BLaER1 treated with 17β-estradiol and CSF1 and Interleukin-3, amounts not matched to agents 10 nM and 100 nM (cell line): ENCODE measurements at regions not wholly inside any gene's neighbourhood (a gene's known extent, or its start where the extent isn't known, plus 50 kb on each side); places are given as distances from the start of the nearest gene placed in this dataset.
"Not testable (repeated sequence)": the region's sequence is repeated elsewhere in the genome, so short reads cannot be mapped to it uniquely, and the experiment has no call there.

Experiments
- H3K27ac ChIP-seq, 11 experiments: shearing (Covaris generic); formaldehyde crosslinking; 2 replicates each; pipeline ENCODE4 v1.8.1; 2022
- H3K27me3 ChIP-seq, 11 experiments: shearing (Covaris generic); formaldehyde crosslinking; 2 replicates each; pipeline ENCODE4 v1.8.1; 2022
- H3K36me3 ChIP-seq, 11 experiments: shearing (Covaris generic); formaldehyde crosslinking; 2 replicates each; pipeline ENCODE4 v1.8.1; 2022
- H3K4me1 ChIP-seq, 10 experiments: shearing (Covaris generic); formaldehyde crosslinking; 2 replicates each; pipeline ENCODE4 v1.8.1; 2022
- H3K4me2 ChIP-seq, 11 experiments: shearing (Covaris generic); formaldehyde crosslinking; 2 replicates each; pipeline ENCODE4 v1.8.1; 2022
- H3K4me3 ChIP-seq, 10 experiments: shearing (Covaris generic); formaldehyde crosslinking; 2 replicates each; pipeline ENCODE4 v1.8.1; 2022
- H3K9ac ChIP-seq, 11 experiments: shearing (Covaris generic); formaldehyde crosslinking; 2 replicates each; pipeline ENCODE4 v1.8.1; 2022
- H3K9me3 ChIP-seq, 11 experiments: shearing (Covaris generic); formaldehyde crosslinking; replicated peaks in 1 of 11; 2 replicates each; pipeline ENCODE4 v1.8.1; 2022
- H4K20me1 ChIP-seq, 11 experiments: shearing (Covaris generic); formaldehyde crosslinking; 2 replicates each; pipeline ENCODE4 v1.8.1; 2022
- Cebpa-rat ChIP-seq, 11 experiments: shearing (Covaris generic); IDR thresholded peaks; 2 replicates each; pipeline ENCODE4 v1.8.1; 2022

DNA sequence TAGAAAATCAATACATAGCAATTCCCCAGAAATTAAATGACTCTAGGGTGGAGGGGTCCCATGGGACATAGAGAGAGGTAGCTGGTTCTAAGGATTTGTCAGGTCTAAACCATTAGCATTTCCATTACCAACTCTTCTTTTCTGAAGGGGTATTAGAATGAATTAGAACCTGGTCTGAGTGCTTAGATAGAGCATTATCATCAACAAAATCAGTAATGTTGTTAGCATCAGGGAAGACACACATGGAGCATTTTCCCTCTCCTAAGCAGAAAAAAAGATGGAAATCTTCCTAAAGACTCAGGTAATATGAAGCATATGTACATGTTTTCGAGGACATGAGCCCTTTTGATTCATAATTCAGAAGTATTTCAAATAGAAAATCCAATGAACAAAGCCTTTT, 984.4 kb upstream of the NCAM2 start:
- no peaks in the 10 kb centered on the region for H3K27me3 ChIP-seq
- H3K4me2 ChIP-seq: no peak overlapping the region
- no peak overlapping the region for H3K27ac ChIP-seq
- no peaks in the 10 kb centered on the region for H3K36me3 ChIP-seq
- no peak overlapping the region for H3K9ac ChIP-seq
- no peak for TF ChIP-seq Cebpa-rat (IDR thresholded peaks at IDR 0.05)
- no peaks in the 10 kb centered on the region for H4K20me1 ChIP-seq
- H3K4me1 ChIP-seq: peaks cover 0 to 5% (median 0%) of the 10 kb centered on the region in 10 experiments; a peak in 3 of 20 replicates
- H3K9me3 ChIP-seq: no peaks in the 10 kb centered on the region
- H3K4me3 ChIP-seq: no peak overlapping the region

DNA sequence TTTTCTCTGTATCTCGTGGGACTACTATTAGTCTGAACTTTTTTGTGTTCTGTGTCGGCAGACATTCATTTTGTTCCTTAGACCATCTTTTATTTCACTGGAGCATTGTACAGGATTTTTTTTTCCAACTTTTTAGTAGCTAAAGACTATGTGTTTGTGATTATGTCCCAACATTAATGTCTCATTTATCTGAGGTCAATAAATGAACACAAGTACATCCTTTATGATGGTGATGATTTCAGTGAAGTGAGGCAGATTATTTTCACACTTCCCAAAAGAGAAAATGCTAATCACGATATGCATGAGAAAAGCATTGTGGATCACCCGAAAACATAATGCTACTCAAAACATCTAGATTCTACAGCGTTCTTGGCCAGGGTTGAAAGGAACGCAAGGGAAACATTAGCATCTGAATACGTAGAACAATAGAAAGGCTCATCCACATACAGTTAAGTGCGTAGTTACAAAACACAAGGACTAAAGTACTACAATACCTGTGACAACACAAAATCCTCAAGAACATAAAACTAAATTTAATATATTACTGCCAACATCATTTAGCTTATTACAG, 981.7 kb upstream of the NCAM2 start:
- H4K20me1 ChIP-seq: no peaks in the 10 kb centered on the region
- H3K4me2 ChIP-seq: no peak overlapping the region
- no peak overlapping the region for H3K27ac ChIP-seq
- no peaks in the 10 kb centered on the region for H3K9me3 ChIP-seq
- no peaks in the 10 kb centered on the region for H3K27me3 ChIP-seq
- no peak overlapping the region for H3K9ac ChIP-seq
- H3K36me3 ChIP-seq: no peaks in the 10 kb centered on the region
- no peak overlapping the region for H3K4me3 ChIP-seq
- no peak for TF ChIP-seq Cebpa-rat (IDR thresholded peaks at IDR 0.05)
- peaks cover 0 to 5% (median 0%) of the 10 kb centered on the region in 10 experiments; a peak in 3 of 20 replicates for H3K4me1 ChIP-seq

DNA sequence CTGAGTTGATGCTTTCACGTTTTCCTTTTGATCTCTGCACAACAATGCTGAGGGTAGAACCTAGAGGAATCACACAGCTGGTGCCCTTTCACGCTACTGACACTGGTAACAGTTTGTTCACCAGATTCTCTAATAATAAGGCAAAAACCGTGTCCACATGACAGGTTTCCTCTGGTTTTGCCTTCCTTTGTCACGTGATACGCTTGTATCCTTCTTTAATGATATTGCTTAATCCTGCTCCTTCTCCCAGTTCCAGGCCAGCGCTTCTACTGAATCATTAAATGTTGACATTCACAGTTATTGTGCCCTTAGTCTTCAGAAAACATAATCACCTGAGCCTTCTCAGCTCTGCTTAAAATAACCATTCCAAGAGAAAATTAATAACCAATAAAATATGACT, 978.2 kb upstream of the NCAM2 start:
- Histone ChIP-seq H4K20me1 (no peaks in the 10 kb centered on the region), H3K27me3 (no peaks in the 10 kb centered on the region), H3K27ac (no peak overlapping the region), H3K36me3 (no peaks in the 10 kb centered on the region), H3K4me1 (peaks cover 0 to 3% (median 0%) of the 10 kb centered on the region in 10 experiments; a peak in 3 of 20 replicates), H3K9ac (no peak overlapping the region), H3K4me3 (no peak overlapping the region), H3K4me2 (no peak overlapping the region), H3K9me3 (no peaks in the 10 kb centered on the region)
- no peak for TF ChIP-seq Cebpa-rat (IDR thresholded peaks at IDR 0.05)

GRCh38 chr21:20023193-20023592, 975.0 kb upstream of the NCAM2 start:
- H3K27ac ChIP-seq: no peak overlapping the region
- H3K27me3 ChIP-seq: no peaks in the 10 kb centered on the region
- no peaks in the 10 kb centered on the region for H3K4me1 ChIP-seq
- H3K9me3 ChIP-seq: no peaks in the 10 kb centered on the region
- H3K36me3 ChIP-seq: no peaks in the 10 kb centered on the region
- no peak for TF ChIP-seq Cebpa-rat (IDR thresholded peaks at IDR 0.05)
- H4K20me1 ChIP-seq: no peaks in the 10 kb centered on the region
- H3K9ac ChIP-seq: no peak overlapping the region
- H3K4me3 ChIP-seq: no peak overlapping the region
- H3K4me2 ChIP-seq: no peak overlapping the region

GRCh38 chr21:20024741-20025140, 973.5 kb upstream of the NCAM2 start:
- Histone ChIP-seq H3K9me3 (no peaks in the 10 kb centered on the region), H3K9ac (no peak overlapping the region), H3K4me1 (no peaks in the 10 kb centered on the region), H3K27me3 (no peaks in the 10 kb centered on the region), H3K4me3 (no peak overlapping the region), H4K20me1 (no peaks in the 10 kb centered on the region), H3K4me2 (no peak overlapping the region), H3K27ac (no peak overlapping the region), H3K36me3 (no peaks in the 10 kb centered on the region)
- no peak for TF ChIP-seq Cebpa-rat (IDR thresholded peaks at IDR 0.05)

DNA sequence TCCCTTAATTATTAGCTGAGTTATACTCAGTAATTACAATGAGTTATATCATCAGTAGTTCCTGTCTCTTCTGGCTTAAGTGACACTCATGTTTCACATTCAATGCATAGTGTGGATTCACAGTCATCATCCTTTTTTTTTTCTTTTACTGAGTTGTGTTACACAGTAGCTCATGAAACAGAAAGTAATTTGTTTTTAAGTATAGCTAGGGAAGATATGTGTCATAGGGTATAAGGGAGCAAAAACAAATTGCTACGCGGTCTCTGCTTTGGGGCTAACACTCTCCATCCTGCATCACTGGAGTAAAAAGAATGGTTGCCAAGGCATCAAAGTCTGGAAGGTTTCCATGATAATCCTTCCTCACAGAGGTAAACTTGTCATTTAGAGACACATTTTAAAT, 971.7 kb upstream of the NCAM2 start:
- no peak for TF ChIP-seq Cebpa-rat (IDR thresholded peaks at IDR 0.05)
- Histone ChIP-seq H3K4me2 (no peak overlapping the region), H3K27me3 (no peaks in the 10 kb centered on the region), H3K4me1 (no peaks in the 10 kb centered on the region), H4K20me1 (no peaks in the 10 kb centered on the region), H3K9ac (no peak overlapping the region), H3K9me3 (no peaks in the 10 kb centered on the region), H3K36me3 (no peaks in the 10 kb centered on the region), H3K27ac (no peak overlapping the region), H3K4me3 (no peak overlapping the region)

- Histone ChIP-seq H3K27ac (no peak overlapping the region), H3K4me3 (no peak overlapping the region), H3K27me3 (no peaks in the 10 kb centered on the region), H3K4me1 (no peaks in the 10 kb centered on the region), H3K36me3 (no peaks in the 10 kb centered on the region), H3K4me2 (no peak overlapping the region), H4K20me1 (no peaks in the 10 kb centered on the region), H3K9me3 (no peaks in the 10 kb centered on the region), H3K9ac (no peak overlapping the region)
- no peak for TF ChIP-seq Cebpa-rat (IDR thresholded peaks at IDR 0.05)
Measured at GRCh38 chr21:20030390-20030789, 967.8 kb upstream of the NCAM2 start.

DNA sequence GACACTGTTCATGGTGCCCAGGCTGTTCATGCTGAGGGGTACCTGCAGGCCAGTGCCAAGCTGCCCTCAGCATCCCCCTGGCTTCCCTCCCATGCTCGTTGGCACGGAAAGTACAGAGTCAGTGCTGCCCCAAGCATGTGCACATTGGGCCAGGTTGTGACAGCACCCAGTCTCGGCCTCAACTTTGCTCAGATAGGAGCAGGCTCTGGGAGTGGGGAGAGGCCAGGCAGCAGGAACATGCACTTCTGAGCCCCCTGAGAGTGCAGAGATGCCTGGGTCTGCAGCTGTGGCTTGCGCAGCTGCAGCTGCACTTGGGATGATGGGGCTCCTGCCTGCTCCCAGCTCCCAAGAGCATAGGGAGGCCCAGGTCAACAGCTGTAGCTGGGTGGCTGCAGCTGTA, 966.4 kb upstream of the NCAM2 start:
- peaks cover 0 to 7% (median 5%) of the 10 kb centered on the region in 11 experiments; a peak in 9 of 22 replicates for H3K9me3 ChIP-seq
- no peak overlapping the region for H3K4me2 ChIP-seq
- no peaks in the 10 kb centered on the region for H3K4me1 ChIP-seq
- no peak overlapping the region for H3K9ac ChIP-seq
- H3K27me3 ChIP-seq: no peaks in the 10 kb centered on the region
- H4K20me1 ChIP-seq: no peaks in the 10 kb centered on the region
- H3K36me3 ChIP-seq: no peaks in the 10 kb centered on the region
- H3K27ac ChIP-seq: no peak overlapping the region
- H3K4me3 ChIP-seq: no peak overlapping the region
- TF ChIP-seq Cebpa-rat (IDR thresholded peaks at IDR 0.05): no peak

GRCh38 chr21:20040768-20041167, 957.4 kb upstream of the NCAM2 start:
- H3K9ac ChIP-seq: no peak overlapping the region
- no peak overlapping the region for H3K4me2 ChIP-seq

DNA sequence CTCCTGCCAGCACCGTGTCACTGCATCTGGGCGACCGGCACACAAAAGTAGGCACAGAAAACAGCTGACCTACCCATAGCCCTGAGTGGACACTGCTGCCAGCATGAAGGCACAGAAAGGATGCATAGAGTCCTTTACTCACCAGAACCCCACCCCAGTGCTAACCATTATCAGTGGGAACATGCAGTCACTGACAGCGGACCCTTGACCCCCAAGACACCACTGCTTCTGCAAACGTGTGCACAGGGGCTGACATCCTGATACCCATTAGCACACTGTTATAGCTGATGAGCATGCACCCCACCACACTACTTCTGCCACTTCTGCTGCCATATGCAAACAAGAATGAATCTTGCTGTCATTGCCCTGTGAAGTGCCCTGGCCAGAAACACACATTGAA, 953.0 kb upstream of the NCAM2 start:
- H3K36me3 ChIP-seq: no peaks in the 10 kb centered on the region
- no peak overlapping the region for H3K9ac ChIP-seq
- H3K4me3 ChIP-seq: no peak overlapping the region
- H3K4me2 ChIP-seq: no peak overlapping the region
- no peak overlapping the region for H3K27ac ChIP-seq
- H3K4me1 ChIP-seq: no peaks in the 10 kb centered on the region
- TF ChIP-seq Cebpa-rat (IDR thresholded peaks at IDR 0.05): no peak
- no peaks in the 10 kb centered on the region; a peak in 1 of 22 replicates for H3K9me3 ChIP-seq
- H4K20me1 ChIP-seq: no peaks in the 10 kb centered on the region
- no peaks in the 10 kb centered on the region for H3K27me3 ChIP-seq

More at GRCh38 chr21:20040768-20041167, 957.4 kb upstream of the NCAM2 start:
- Histone ChIP-seq H4K20me1 (no peaks in the 10 kb centered on the region), H3K27ac (no peak overlapping the region), H3K36me3 (no peaks in the 10 kb centered on the region), H3K4me1 (no peaks in the 10 kb centered on the region), H3K27me3 (no peaks in the 10 kb centered on the region), H3K4me3 (no peak overlapping the region), H3K9me3 (peaks cover 5 to 24% (median 16%) of the 10 kb centered on the region in 11 experiments; a peak in 16 of 22 replicates)
- TF ChIP-seq Cebpa-rat (IDR thresholded peaks at IDR 0.05): no peak

- H3K9ac ChIP-seq, H3K27ac ChIP-seq, H4K20me1 ChIP-seq: not testable (repeated sequence)
Measured at GRCh38 chr21:20048130-20048837, 949.9 kb upstream of the NCAM2 start.

More at GRCh38 chr21:20048130-20048837, 949.9 kb upstream of the NCAM2 start:
- H3K4me2 ChIP-seq, H3K4me3 ChIP-seq, H3K27me3 ChIP-seq, H3K36me3 ChIP-seq, H3K9me3 ChIP-seq, H3K4me1 ChIP-seq: not testable (repeated sequence)
